HG02852 (cell line): ENCODE measurements at regions not wholly inside any gene's neighbourhood (a gene's known extent, or its start where the extent isn't known, plus 50 kb on each side); places are given as distances from the start of the nearest gene placed in this dataset.

Experiments
- ATAC-seq: cut with Tn5 transposase; IDR thresholded peaks from one replicate; pipeline ENCODE4 v1.9.1; 2021; ENCODE audit warnings: mild to moderate bottlenecking, moderate library complexity; ENCODE audit not compliant: unreplicated experiment

DNA sequence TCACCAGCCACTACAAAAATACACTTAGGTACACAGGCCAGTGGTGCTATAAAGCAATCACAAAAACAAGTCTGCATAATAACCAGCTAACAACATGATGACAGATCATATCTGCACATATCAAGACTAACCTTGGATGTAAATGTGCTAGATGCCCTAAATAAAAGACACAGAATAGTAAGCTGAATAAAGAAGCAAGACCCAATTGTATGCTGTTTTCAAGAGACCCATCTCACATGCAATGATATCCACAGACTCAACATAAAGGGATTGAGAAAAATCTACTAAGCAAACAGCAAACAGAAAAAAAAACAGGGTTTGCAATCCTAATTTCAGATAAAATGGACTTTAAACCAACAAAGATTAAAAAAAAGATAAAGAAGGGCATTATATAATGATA is 505.4 kb upstream of the FZD8 start:
- ATAC-seq = no peak

DNA sequence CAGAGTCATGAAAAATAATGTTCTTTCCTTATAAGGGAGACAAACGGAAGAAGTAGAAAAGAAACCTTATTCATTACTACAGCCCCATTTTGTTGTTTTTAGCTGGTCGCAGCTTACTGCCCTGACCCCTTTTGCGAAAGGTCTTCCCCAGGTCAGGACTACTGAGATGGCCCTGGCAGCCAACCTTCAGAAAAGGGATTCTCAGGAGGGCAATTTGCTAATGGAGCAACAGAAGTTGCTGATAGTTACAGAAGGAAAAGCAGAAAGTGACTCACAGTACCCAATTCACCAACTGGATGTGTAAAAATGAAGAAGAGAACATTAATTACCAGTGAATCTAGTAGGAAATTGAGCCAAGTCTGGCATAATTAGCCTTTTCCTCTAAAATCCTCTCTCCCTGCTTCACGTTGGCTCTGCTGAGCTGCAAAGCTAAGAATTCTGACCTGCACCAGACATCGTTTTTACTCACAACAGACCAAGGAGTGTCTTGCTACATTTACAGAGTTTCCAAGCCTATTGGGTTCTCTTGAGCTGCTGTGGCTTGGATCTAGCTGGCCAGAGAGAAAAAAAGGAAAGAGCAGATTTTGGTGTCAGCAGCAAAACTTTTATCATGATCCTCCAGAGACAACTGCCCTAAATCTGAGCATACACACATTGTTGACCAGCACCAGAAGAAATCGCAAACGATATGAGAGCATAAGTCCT is 499.9 kb upstream of the FZD8 start:
- ATAC-seq = no peak

DNA sequence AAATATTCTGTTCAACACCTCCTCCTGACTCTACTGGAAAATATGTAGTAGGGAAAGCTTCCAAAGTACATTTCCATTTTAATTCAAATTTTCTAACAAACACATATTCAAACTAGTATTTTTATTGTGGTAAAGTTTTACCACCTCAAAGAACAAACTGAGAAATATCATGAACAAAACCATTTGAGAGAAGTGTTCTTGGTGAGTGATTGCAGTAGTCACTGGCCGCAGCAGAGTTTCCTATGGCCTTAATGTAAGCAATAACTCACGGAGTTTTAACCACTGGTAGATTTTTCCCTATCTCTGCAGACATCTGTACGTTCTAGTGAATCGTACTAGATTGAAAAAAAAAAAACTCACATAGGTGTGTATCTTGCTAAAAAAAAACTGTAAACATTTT is 487.0 kb upstream of the FZD8 start:
- no peak for ATAC-seq

DNA sequence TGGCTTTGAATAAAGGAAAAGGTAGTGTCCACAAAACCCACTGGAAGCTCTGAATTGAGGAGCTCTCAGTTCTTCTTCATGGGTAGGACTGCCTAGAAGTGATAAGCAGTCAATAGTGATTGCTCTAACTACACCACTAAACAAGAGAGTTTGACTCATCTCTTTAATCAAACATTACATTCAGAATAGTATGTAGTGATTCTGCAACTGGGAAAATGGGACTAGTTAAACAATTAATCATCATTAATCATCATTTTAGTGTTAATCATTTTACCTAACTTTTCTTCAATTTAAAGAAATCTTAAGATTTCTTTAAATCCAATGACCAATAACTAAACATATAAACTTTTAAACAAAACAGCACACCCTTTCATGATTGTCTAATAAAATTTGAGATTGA is 484.0 kb upstream of the FZD8 start:
- ATAC-seq = no peak

DNA sequence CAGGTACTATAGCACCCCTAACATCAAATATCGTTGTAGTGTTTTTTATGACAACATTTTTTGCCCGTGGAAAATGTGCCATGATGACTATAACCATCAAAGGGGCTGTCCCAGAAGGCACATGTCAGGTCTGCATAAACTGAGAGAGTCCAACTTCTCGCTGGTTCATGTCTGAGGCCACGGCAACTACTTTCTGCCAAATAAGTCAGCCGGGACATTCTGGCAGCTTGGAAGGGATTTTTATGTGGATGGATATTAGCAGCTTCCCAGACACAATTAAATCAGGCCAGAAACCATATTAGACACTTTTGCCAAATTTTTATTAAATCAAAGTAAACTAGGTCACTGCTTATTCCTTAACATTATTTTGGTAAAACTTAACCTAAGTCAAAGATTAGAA is 477.4 kb upstream of the FZD8 start:
- ATAC-seq = no peak

DNA sequence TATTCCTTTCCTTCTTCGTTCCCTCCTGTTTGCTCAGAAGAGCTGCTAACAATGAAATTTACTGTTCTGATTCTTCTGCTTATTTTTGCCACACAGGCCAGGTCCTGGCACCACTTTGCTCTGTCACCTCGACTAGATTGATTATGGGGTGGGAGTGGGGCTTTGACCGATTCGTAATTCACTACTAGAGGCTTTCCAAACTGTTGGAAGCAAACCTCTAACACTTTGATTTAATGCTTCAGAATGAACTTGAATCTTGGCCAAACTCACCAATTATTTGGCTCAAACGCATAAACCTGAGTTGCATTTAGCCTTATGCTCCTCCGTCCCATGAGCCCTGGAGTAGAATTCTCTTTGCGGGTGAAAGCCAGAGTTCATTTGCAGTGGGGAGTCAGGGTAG is 476.2 kb upstream of the FZD8 start:
- no peak for ATAC-seq

DNA sequence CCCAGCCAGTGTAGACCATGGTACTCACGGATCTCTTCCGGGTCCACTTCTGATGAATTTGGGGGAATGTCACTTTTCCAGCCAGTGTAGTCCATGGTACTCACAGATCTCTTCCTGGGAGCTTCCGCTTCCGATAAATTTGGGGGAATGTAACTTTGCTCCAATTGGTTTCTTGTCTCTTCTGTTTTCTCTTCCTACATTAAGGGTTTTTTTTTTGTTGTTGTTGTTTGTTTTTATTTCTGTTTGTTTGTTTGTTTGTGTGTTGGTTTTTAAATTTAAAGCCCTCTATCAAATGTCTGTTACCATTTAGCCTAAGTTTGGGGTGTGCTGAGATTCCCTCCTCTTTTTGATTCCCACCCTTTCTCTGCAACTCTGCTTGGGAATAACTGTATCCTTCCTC is 475.8 kb upstream of the FZD8 start:
- no peak for ATAC-seq

DNA sequence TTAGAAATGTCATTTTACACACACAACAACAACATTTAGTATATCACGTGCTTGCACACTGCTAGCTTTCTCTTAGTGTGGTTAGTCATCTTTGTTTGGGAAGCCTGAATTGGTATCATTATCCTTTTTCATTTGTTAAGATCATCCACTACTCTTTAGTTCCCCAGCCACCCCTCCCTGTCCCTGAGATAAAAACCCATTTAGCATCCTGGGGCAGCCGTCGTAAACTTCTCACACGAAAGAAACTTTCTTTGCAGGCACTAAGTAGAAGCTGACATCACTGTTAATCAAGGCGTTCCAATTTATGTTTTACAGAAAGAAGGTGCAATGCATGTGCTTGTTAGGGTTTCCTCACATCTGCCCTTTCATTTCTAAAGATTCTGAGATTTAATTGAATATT is 475.1 kb upstream of the FZD8 start:
- no peak for ATAC-seq

DNA sequence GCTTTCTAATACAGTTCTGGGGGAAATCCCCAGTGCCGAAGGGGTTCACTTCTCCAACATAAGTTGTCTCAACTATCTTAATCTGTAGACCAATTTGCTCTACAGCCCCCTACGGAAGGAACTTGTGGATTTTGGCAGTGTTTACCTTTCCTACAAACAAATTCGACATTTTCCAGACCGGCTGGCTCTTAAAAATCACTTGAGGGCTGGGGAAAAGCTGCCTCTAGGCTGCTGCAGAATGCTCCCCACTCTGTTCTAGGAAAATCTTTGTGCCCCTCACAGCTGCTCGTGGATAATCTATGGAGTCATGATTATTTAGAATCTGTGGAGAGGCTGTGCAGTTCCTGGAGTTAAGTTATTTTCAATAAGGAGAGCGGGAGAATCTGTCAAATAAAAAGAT is 474.6 kb upstream of the FZD8 start:
- ATAC-seq = no peak

DNA sequence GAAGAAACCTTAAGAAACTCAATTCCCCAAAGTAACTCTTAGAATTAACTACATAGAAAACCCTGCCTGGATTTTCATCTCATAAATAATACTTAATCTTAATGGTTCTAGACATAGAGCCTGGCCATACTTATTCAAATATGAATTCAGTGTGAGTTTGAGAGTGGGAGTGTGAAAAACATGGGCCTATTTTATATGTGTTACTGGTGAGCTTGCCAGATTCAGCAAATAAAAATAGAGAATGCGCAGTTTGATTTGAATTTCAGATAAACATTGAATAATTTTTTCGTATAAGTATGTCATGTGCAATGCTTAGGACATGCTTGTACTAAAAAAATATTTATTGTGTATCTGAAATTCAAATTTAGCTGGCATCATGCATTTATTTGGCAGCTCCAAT is 473.9 kb upstream of the FZD8 start:
- ATAC-seq = no peak

DNA sequence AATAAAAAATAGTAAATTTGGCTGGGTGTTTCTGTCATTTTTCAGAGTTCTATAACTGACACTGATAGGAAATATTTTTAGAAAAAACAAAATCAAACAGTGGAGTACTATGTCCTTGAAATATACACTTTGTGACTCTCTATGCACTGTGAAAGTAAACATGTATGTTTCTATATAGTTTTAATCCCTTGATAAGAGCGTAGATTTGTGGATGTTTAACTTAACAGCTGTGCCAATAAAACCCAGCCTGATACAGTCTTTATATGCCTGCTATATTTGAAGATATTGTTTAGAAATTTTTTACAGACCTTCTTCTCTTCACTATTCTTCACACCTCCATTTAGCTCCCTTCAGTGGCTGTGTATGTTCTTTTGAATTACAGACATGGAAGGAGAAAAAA is 473.3 kb upstream of the FZD8 start:
- ATAC-seq = no peak

DNA sequence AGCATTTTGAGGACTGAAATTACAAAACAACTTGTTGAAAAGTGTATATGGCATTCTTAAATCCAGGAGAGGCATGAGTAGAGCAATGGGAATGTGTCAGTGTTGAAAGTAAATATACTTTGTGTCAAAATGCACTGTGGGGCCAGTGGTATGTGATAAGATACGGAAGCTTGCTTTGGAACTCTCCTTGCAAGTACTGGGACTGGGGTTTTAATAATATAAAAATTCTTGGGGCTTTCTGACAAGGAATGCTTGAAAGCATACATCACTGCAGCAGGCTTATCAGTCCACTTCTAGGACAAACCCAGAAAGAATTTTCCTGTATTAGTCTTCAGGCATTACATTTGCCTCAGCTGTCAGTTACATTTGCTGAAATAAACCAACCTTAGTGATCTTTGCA is 472.8 kb upstream of the FZD8 start:
- ATAC-seq = no peak

DNA sequence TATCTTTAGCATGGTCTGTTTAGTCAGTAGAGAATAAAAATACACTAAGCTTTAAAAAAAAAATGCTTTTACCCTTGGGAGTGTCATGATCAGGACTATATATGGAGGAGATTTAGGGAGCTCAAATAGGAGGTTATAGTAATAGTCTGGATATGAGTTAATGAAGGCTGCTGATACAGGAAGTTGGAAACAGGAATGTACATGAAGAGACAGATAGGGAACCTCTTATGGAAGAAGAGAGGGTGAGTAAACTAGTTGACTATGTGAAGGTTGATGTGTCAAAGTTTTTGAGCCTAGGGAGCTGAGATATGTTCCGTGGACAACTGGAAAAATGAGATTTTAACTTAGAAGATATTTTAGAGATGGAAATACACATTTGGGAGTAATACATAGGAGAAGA is 472.0 kb upstream of the FZD8 start:
- no peak for ATAC-seq

DNA sequence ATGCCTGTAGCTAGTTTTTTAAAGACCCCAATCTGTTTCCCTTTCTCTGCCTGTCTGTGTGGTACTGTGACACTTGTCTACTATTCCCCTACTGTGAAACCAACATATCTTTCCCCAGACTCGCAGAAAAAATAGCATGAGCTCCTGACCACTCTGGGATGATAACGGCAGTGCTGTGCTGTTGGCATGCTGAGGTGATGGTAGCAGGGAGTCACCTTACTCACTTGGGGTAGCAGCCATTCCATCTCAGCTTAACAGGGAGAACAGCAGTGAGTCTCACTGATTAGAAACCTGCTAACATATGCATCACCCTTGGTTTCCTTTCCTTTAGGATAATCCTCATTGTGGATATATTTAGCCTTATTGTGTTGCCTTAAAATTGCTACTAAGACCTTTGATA is 469.6 kb upstream of the FZD8 start:
- ATAC-seq = no peak

DNA sequence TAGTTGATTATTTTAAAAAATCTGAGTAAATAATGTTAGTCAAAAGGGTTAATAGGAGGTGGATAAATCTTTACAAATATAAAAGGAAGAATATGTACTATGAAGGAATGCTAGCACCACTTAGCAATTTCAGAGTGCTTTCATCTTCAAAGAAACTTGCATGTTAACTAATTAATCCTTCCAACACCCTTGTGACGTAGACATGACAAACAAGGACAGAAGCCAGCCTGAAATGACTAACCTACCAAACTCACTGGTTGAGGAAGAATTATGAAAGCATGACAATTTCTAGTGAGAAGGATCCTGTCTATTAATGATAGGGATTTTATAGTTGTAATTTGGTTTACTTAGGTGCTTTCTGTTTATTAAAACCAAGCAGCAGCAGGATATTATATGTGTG is 468.0 kb upstream of the FZD8 start:
- ATAC-seq = no peak

DNA sequence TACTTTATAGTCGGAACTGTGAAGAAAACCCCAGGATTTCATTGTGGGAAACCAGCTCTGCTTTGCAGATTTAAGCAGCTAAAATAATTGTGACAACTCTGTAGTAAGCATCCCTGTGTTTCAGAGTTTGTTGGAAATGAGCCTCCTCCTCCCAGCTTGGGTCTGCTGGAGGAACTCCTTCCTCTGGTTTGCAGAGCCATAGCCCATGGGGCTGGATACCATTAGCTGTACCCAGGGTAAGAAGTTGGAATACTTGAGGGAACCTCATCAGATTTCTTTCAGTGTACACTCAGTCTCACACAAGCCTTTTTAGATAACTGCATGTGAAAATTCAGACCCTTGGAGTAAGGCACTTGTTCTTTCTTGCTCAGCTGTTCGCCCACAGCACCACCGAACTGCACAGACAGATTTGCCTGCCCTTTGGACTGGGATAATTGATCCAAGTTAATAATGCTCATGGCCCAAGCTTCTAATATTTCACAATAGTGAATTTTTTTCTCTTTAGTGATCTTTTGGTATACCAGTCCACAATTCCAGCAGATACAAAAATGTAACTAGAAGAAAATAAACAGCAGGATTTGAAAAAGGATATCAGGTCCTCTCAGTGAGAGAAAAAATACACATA is 467.4 kb upstream of the FZD8 start:
- no peak for ATAC-seq

DNA sequence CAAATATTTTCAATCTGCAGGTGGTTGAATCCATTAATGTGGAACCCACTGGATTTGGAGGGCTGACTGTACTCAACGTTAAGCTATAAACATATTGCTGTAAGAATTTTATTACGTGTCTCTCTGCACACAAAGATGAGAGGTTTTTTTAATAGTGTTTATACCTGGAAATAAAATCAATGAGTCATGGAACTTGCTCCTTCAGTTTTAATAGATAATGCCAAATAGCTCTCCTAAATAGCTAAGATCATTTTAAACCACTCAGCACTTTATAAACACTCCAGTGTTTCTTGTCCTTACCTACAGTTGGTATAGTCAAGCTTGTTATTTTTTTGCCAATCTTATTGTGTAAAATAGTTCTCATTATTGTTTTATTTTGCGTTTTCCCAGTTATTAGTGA is 455.6 kb upstream of the FZD8 start:
- ATAC-seq = no peak

DNA sequence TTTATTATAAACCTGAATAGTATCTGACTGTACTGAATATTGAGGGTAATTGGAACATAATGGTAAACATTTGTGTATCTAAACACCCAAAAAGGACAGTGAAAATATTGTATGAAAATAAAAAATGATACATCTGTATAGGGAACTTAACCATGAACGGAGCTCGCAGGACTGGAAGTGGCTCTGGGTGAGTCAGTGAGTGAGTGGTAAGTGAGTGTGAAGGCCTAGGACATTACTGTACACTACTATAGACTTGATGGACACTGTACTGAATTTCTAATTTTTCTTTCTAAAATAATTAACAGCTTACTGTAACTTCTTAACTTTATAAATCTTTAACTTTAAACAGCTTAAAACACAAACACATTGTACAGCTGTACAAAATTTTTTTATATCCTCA is 454.5 kb upstream of the FZD8 start:
- ATAC-seq = no peak

DNA sequence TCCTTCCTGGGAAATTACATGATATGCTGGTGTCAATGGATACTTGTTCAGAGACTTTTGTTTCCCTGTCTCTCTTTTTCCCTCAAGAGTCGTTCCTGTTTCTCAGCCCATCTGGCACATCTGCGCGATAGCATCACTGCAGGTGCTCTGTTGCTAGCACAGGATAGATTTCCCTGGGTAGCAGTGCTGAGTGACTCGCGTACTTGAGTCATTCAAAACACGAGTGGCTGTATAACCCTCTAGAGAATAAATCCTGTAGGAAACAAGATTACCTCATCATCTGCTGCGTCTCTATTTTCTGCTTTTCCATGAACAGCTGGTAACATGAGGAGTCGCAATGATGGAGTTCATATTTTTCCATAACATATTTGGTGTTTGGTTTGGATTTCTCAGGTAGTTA is 452.0 kb upstream of the FZD8 start:
- no peak for ATAC-seq

DNA sequence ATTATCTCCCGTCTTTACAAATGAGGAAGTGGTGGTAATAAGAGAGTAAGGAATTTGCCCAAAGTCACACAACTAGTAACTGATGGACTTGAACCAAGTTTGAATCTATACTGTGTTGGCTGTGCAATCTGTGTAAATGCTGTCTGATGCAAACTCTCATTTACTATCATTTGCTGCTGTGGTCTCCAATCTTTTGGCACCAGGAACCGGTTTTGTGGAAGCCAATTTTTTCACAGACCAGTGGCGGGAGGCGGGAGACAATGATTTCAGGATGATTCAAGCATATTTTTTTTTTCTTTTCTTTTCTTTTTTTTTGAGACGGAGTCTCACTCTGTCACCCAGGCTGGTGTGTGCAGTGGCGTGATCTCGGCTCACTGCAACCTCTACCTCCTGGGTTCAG is 450.0 kb upstream of the FZD8 start:
- ATAC-seq = no peak

DNA sequence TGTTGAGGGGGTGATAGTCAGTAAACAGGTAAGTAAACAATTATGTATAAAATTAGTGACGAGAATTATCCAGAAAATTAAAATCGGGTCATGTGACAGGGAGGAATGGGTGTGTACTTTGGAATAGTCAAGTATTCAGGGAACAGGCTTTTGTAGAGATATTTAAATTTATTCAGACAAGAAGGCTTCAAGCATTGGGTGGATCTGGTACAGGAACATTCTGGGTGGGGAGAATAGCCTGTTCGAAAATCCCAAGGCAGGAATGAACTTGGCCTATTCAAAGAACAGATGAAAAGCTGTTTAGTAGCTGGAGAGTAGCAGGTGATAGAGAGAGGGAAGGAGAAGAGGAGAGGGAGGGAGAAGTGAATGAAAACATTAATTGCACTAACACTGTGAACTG is 448.9 kb upstream of the FZD8 start:
- ATAC-seq = no peak

DNA sequence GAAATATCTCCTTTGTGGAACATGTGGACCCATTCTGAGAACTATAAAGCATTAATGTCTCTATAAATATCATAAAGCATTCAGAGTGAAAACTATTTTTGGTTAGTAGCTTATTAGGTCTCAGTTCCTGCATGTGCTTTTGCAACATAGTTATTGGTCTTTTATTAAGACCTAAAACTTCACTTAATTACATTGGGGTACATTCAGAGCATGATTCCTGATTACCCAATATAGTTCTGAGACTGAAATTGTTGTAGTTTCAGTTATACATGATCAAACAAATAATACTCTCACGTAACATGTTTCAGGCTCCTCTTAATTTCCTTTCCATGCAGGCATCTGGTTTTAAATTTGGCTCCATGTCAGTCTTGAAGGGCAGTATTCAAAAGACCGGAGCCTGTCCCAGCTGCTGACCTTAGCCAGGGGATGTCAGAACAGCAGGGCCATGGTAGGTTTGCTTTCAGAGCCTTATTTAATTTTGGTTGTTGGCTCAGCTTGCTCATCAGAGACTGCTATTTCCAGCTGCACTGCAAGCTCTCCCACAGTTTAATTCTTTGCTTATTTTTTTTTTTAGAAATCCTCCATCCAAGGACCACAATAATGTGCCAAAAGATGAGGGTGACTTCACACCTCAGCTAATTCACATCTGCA is 447.8 kb upstream of the FZD8 start:
- no peak for ATAC-seq
